DOHH2 (cell line): ENCODE measurements at regions not wholly inside any gene's neighbourhood (a gene's known extent, or its start where the extent isn't known, plus 50 kb on each side); places are given as distances from the start of the nearest gene placed in this dataset.

ENCODE experiments used
- H3F3A ChIP-seq: fragments of 200-600 bp; sonication (generic), shearing (Covaris generic); 2 replicates; pipeline ENCODE4 v1.6.0; 2016; ENCODE audit warnings: antibody characterized with exemption, mild to moderate bottlenecking; ENCODE audit not compliant: control insufficient read depth, insufficient read depth
- H3K27ac ChIP-seq: fragments of 200-600 bp; sonication (generic); 2 replicates; pipeline ENCODE4 v1.5.1; 2014; ENCODE audit warnings: low read depth, mild to moderate bottlenecking, low read length, moderate library complexity
- H3K27me3 ChIP-seq: fragments of 200-600 bp; sonication (generic); 2 replicates; pipeline ENCODE4 v1.6.1; 2014; ENCODE audit warnings: mild to moderate bottlenecking, low read length, mixed read lengths; ENCODE audit not compliant: control insufficient read depth
- H3K36me3 ChIP-seq: fragments of 200-600 bp; sonication (generic); 2 replicates; pipeline ENCODE4 v1.6.1; 2014; ENCODE audit warnings: mild to moderate bottlenecking, low read length, moderate library complexity, mixed read lengths; ENCODE audit not compliant: control insufficient read depth
- H3K4me1 ChIP-seq: fragments of 200-600 bp; sonication (generic); 2 replicates; pipeline ENCODE4 v1.6.1; 2014; ENCODE audit warnings: mild to moderate bottlenecking, low read length, mixed read lengths; ENCODE audit not compliant: control insufficient read depth
- H3K4me2 ChIP-seq: fragments of 200-600 bp; sonication (generic); 2 replicates; pipeline ENCODE4 v1.6.0; 2014; ENCODE audit warnings: mild to moderate bottlenecking, low read length, moderate library complexity
- H3K4me3 ChIP-seq: fragments of 200-600 bp; sonication (generic); 2 replicates; pipeline ENCODE4 v1.5.1; 2014; ENCODE audit warnings: mild to moderate bottlenecking, low read length, mixed read lengths
- H3K79me2 ChIP-seq: fragments of 200-600 bp; sonication (generic); 2 replicates; pipeline ENCODE4 v1.6.1; 2014; ENCODE audit warnings: mild to moderate bottlenecking, low read length, mixed read lengths; ENCODE audit not compliant: control insufficient read depth
- H3K9me2 ChIP-seq: fragments of 200-600 bp; sonication (generic); replicated peaks from 2 replicates; pipeline ENCODE4 v1.6.1; 2014; ENCODE audit warnings: mild to moderate bottlenecking, low read length, mixed read lengths; ENCODE audit not compliant: control insufficient read depth
- H3K9me3 ChIP-seq: fragments of 200-600 bp; sonication (generic); 2 replicates; pipeline ENCODE4 v1.6.1; 2014; ENCODE audit warnings: antibody characterized with exemption, low read length, mixed read lengths; ENCODE audit not compliant: control insufficient read depth, insufficient read depth
- H4K20me1 ChIP-seq: fragments of 200-600 bp; sonication (generic); 2 replicates; pipeline ENCODE4 v1.6.0; 2014; ENCODE audit warnings: low read depth, mild to moderate bottlenecking, antibody characterized with exemption, low read length, moderate library complexity; ENCODE audit not compliant: control insufficient read depth, insufficient read depth
- EZH2phosphoT487 ChIP-seq: fragments of 200-600 bp; sonication (generic); IDR thresholded peaks from 2 replicates; pipeline ENCODE4 v1.6.1; 2017; ENCODE audit warnings: borderline replicate concordance, mild to moderate bottlenecking, antibody characterized with exemption, low read length, moderate library complexity, mixed read lengths
- TF ChIP-seq, protein P1 (sequence below): fragments of 200-600 bp; sonication (generic); IDR thresholded peaks from one replicate; pipeline ENCODE4 v1.5.1; 2014; ENCODE audit warnings: antibody characterized with exemption, mild to moderate bottlenecking, low read depth, low read length; ENCODE audit not compliant: poor library complexity, severe bottlenecking

DNA sequence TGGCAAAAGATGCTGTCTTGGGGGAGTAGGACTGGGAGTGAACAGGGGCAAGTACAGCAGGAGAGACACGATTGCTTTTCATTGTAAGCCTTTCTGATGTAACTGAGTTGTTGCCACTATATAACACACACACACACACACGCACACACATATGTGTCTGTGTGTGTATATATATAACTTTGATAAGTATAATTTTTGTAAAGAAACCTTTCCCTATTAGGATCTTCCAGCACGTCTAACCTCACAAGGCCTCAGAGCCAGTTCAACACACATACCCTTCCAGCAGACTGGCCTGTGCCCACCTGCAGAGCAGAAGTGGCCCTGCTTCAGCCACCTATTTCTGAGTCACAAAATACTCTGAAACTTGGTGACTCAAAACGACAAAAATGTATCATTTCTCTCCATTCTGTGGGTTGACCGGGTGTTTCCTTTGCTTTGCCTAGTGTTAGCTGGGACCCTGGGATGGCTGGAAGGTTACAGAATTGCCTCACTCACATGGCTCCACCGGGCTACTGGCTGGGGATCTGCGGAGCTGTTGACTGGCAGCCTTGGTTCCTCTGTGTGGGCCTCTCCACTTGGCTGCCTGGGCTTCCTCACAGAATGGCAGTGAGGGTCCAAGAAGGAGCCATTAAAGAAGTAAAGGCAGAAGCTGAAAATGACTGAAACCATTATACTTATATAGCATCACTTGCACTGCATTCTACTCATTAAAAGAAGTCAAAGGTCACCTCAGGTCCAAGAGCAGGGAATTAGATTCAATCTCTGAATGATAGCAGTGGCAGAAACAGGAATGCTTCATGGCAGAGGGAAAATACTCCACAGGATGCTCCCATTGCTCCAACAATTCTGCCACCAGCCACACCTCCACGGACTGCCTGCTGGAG, 126.4 kb downstream of the BANF2 start:
- no peak overlapping the region for H3K27ac ChIP-seq
- no peaks in the 10 kb centered on the region for H3K9me3 ChIP-seq
- H3K4me2 ChIP-seq: peak overlapping the region; percentile 50
- H3F3A ChIP-seq: no peaks in the 10 kb centered on the region
- H4K20me1 ChIP-seq: no peaks in the 10 kb centered on the region
- H3K9me2 ChIP-seq: no peaks in the 10 kb centered on the region
- no peak for TF ChIP-seq EZH2phosphoT487
- TF ChIP-seq, protein P1, sequence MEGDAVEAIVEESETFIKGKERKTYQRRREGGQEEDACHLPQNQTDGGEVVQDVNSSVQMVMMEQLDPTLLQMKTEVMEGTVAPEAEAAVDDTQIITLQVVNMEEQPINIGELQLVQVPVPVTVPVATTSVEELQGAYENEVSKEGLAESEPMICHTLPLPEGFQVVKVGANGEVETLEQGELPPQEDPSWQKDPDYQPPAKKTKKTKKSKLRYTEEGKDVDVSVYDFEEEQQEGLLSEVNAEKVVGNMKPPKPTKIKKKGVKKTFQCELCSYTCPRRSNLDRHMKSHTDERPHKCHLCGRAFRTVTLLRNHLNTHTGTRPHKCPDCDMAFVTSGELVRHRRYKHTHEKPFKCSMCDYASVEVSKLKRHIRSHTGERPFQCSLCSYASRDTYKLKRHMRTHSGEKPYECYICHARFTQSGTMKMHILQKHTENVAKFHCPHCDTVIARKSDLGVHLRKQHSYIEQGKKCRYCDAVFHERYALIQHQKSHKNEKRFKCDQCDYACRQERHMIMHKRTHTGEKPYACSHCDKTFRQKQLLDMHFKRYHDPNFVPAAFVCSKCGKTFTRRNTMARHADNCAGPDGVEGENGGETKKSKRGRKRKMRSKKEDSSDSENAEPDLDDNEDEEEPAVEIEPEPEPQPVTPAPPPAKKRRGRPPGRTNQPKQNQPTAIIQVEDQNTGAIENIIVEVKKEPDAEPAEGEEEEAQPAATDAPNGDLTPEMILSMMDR: no peak
- 0 out of 2 replicates have a peak overlapping the region, but pooled peaks have one; percentile 1 for H3K4me3 ChIP-seq
- no peaks in the 10 kb centered on the region for H3K79me2 ChIP-seq
- H3K36me3 ChIP-seq: no peaks in the 10 kb centered on the region
- peaks cover 15% of the 10 kb centered on the region for H3K4me1 ChIP-seq
- H3K27me3 ChIP-seq: no peaks in the 10 kb centered on the region

DNA sequence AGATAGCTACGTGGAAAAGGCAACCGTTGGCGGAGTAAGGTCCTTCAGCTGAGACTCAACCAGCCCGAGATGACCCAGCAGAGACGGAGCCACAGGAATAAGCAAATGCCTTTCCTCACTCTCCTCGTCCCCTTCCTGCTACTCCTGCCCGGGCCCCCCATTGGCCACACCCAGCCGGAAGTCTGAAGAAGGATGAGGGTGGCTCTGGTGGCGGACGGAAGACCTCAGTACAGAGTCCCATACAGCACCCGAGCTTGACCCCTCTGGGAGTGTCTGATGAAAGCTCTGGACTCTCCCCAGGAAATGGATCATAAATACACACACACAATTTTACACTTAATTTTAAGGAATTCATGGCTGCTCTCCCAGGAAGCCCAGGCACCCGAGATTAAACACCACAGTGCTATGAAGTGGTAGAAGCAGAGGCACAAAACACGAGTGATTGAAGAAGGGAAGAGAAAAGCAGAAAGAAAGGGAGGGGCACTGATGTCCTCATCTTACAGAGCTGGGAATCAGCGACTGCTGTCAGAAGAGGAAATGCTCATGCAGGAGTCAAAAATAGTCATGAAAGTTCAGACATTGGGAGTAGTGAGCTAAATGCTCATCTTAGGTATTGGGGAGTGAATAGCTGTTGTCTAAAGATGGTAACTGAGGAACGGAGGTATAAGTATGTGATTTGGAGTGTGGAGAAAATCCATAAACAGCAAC, 125.6 kb downstream of the BANF2 start:
- Histone ChIP-seq H3K36me3 (no peaks in the 10 kb centered on the region), H3K4me3 (0 out of 2 replicates have a peak overlapping the region, but pooled peaks have one; percentile 1), H3K27me3 (no peaks in the 10 kb centered on the region), H3K27ac (no peak overlapping the region), H3K9me3 (no peaks in the 10 kb centered on the region), H3F3A (no peaks in the 10 kb centered on the region), H4K20me1 (no peaks in the 10 kb centered on the region), H3K79me2 (no peaks in the 10 kb centered on the region), H3K4me1 (peaks cover 15% of the 10 kb centered on the region), H3K9me2 (no peaks in the 10 kb centered on the region), H3K4me2 (peak overlapping the region; percentile 50)
- TF ChIP-seq, protein P1: no peak
- no peak for TF ChIP-seq EZH2phosphoT487

DNA sequence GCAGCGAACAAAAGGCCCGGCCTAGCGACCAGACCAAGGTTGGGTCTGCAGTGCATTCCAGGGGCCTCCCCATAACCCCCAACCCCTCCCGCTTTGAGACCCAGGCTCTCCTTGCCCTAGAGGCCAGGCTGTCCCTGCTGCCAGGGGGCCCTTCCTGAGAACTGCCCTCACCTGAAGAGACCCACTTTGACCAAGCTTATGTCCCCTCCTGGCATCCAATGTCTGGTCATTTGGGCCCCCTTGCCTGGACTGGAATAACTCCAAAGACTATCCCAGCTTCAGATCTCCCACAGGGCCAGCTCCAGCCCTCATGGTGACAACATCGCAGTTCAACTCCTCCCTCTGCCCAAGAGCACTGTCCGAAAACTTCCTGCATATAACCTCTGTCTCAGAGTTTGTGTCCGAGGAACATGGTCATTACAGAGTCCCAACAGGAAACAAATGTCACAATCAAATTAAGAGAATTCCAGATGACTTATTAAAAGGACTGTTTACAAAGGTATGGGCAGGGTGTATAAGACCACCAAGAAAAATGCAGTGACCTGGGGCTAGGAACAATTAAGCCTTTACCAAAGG, 125.0 kb downstream of the BANF2 start:
- Histone ChIP-seq H3K79me2 (no peaks in the 10 kb centered on the region), H3K4me2 (no peak overlapping the region), H3K4me3 (no peak overlapping the region), H3K27me3 (no peaks in the 10 kb centered on the region), H4K20me1 (no peaks in the 10 kb centered on the region), H3K36me3 (no peaks in the 10 kb centered on the region), H3K9me2 (no peaks in the 10 kb centered on the region), H3K4me1 (peaks cover 15% of the 10 kb centered on the region), H3K9me3 (no peaks in the 10 kb centered on the region), H3K27ac (no peak overlapping the region), H3F3A (no peaks in the 10 kb centered on the region)
- no peak for TF ChIP-seq EZH2phosphoT487
- TF ChIP-seq, protein P1: no peak
